ENCODE measurements at regions not wholly inside any gene's neighbourhood (a gene's known extent, or its start where the extent isn't known, plus 50 kb on each side); places are given as distances from the start of the nearest gene placed in this dataset.
"Not testable (repeated sequence)": the region's sequence is repeated elsewhere in the genome, so short reads cannot be mapped to it uniquely, and the experiment has no call there.

- no peaks in the 10 kb centered on the region for H3K9me3 Mint-ChIP-seq
- H3K4me3 Mint-ChIP-seq = no peak overlapping the region
- H3K27ac Mint-ChIP-seq = no peak overlapping the region
- DNase-seq (ENCODE audit: extremely low spot score, unreplicated experiment) = no peak
- H3K36me3 Mint-ChIP-seq = no peaks in the 10 kb centered on the region
- TF ChIP-seq, protein P1, sequence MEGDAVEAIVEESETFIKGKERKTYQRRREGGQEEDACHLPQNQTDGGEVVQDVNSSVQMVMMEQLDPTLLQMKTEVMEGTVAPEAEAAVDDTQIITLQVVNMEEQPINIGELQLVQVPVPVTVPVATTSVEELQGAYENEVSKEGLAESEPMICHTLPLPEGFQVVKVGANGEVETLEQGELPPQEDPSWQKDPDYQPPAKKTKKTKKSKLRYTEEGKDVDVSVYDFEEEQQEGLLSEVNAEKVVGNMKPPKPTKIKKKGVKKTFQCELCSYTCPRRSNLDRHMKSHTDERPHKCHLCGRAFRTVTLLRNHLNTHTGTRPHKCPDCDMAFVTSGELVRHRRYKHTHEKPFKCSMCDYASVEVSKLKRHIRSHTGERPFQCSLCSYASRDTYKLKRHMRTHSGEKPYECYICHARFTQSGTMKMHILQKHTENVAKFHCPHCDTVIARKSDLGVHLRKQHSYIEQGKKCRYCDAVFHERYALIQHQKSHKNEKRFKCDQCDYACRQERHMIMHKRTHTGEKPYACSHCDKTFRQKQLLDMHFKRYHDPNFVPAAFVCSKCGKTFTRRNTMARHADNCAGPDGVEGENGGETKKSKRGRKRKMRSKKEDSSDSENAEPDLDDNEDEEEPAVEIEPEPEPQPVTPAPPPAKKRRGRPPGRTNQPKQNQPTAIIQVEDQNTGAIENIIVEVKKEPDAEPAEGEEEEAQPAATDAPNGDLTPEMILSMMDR (conservative IDR thresholded peaks at IDR 0.05) = no peak
- H3K4me1 Mint-ChIP-seq (ENCODE audit: unreplicated experiment) = no peaks in the 10 kb centered on the region
- H3K27me3 Mint-ChIP-seq = no peaks in the 10 kb centered on the region
Measured at GRCh38 chr12:5276327-5276880, 155.5 kb upstream of the NTF3 start.

- TF ChIP-seq, protein P1 (conservative IDR thresholded peaks at IDR 0.05) = no peak
- H3K9me3 Mint-ChIP-seq = no peaks in the 10 kb centered on the region
- no peak for DNase-seq (ENCODE audit: extremely low spot score, unreplicated experiment)
- H3K27ac Mint-ChIP-seq = no peak overlapping the region
- no peaks in the 10 kb centered on the region for H3K36me3 Mint-ChIP-seq
- H3K27me3 Mint-ChIP-seq = peaks cover 12% of the 10 kb centered on the region
- no peaks in the 10 kb centered on the region for H3K4me1 Mint-ChIP-seq (ENCODE audit: unreplicated experiment)
- no peak overlapping the region for H3K4me3 Mint-ChIP-seq
Measured at GRCh38 chr12:5280086-5280485, 151.8 kb upstream of the NTF3 start.

GRCh38 chr12:5290368-5290767 lies 141.5 kb upstream of the NTF3 start:
- Mint-ChIP-seq H3K4me3 (peak overlapping the region; percentile 63), H3K27me3 (peaks cover 20% of the 10 kb centered on the region), H3K27ac (peak overlapping the region; percentile 60)
- not testable (repeated sequence) for H3K36me3 Mint-ChIP-seq; DNase-seq (ENCODE audit: extremely low spot score, unreplicated experiment); H3K9me3 Mint-ChIP-seq; H3K4me1 Mint-ChIP-seq (ENCODE audit: unreplicated experiment)

GRCh38 chr12:5292651-5293050 lies 139.3 kb upstream of the NTF3 start:
- H3K27me3 Mint-ChIP-seq = peaks cover 24% of the 10 kb centered on the region
- peaks cover 11% of the 10 kb centered on the region for H3K36me3 Mint-ChIP-seq
- no peaks in the 10 kb centered on the region for H3K9me3 Mint-ChIP-seq
- no peak overlapping the region for H3K27ac Mint-ChIP-seq
- H3K4me1 Mint-ChIP-seq (ENCODE audit: unreplicated experiment) = no peaks in the 10 kb centered on the region
- no peak overlapping the region for H3K4me3 Mint-ChIP-seq
- TF ChIP-seq, protein P1 (conservative IDR thresholded peaks at IDR 0.05) = no peak
- DNase-seq (ENCODE audit: extremely low spot score, unreplicated experiment) = no peak

DNA sequence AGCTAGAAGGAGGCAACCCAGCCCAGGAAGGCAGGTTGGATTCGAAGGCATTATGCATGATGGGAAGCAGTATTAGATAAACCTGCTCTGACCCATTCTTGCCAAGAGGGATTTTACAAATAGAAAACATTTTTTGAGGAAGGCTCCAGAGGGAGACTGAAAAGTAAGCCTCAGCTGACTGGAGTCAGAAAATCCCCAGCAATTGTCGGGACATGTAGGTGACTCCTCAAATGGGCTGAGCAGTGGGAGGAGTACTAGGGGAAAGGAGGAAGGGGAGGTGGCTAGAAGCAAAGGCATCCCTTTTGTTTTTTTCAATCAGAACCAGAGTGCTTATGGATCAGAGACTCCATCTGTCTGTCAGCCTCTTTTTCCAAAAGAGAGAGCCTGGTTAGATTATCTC lies 138.1 kb upstream of the NTF3 start:
- Mint-ChIP-seq H3K27me3 (peaks cover 24% of the 10 kb centered on the region), H3K4me1 (ENCODE audit: unreplicated experiment) (no peaks in the 10 kb centered on the region), H3K27ac (no peak overlapping the region), H3K4me3 (no peak overlapping the region), H3K36me3 (peaks cover 11% of the 10 kb centered on the region), H3K9me3 (no peaks in the 10 kb centered on the region)
- TF ChIP-seq, protein P1 (conservative IDR thresholded peaks at IDR 0.05) = no peak
- DNase-seq (ENCODE audit: extremely low spot score, unreplicated experiment) = no peak

DNA sequence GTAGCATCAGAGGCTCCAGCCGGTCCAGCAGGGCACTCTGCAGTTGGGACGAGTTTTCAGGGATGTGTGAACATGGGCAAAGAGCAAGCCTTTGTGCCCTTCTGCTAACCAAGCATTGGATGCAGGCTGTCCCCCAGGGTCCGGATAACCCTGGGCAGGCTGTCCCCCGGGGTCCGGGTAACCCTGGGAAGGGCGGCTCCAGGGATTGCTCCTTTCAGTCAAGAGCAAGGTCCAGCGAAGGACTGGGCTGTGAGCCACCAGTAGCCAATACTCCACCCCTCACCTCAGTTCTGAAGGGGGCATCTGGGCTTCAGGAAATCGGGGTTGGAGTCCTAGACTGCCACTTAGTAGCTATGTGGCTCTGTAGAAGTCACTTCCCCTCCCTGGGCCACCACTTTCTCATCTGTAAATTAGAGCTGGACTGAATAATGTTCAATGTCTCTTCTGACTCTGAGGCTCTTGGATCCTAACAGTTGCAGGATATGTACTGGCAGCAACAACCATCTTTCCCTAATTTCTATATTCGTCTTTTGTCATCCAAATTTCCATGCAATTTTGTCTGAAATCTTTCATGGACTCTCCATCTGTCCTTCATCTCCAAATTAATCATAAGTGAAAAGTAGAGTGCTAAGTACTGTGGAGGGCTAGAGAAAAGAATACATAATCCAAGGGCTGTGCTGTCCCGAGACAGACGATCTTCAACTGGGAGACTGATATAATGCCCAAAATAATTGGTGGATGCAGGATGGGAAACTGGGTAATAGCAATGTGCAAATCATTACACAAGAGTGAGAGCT lies 137.4 kb upstream of the NTF3 start:
- H3K27ac Mint-ChIP-seq = no peak overlapping the region
- peaks cover 11% of the 10 kb centered on the region for H3K36me3 Mint-ChIP-seq
- no peaks in the 10 kb centered on the region for H3K4me1 Mint-ChIP-seq (ENCODE audit: unreplicated experiment)
- H3K4me3 Mint-ChIP-seq = no peak overlapping the region
- peaks cover 30% of the 10 kb centered on the region for H3K27me3 Mint-ChIP-seq
- H3K9me3 Mint-ChIP-seq = no peaks in the 10 kb centered on the region
- TF ChIP-seq, protein P1 (conservative IDR thresholded peaks at IDR 0.05) = no peak
- DNase-seq (ENCODE audit: extremely low spot score, unreplicated experiment) = no peak
